Fibroblast of upper back skin (primary cell): ENCODE measurements at regions not wholly inside any gene's neighbourhood (a gene's known extent, or its start where the extent isn't known, plus 50 kb on each side); places are given as distances from the start of the nearest gene placed in this dataset.

Experiments used
- DNase-seq: peaks from one replicate; pipeline ENCODE4 v3.0.0-alpha.2; 2013

DNA sequence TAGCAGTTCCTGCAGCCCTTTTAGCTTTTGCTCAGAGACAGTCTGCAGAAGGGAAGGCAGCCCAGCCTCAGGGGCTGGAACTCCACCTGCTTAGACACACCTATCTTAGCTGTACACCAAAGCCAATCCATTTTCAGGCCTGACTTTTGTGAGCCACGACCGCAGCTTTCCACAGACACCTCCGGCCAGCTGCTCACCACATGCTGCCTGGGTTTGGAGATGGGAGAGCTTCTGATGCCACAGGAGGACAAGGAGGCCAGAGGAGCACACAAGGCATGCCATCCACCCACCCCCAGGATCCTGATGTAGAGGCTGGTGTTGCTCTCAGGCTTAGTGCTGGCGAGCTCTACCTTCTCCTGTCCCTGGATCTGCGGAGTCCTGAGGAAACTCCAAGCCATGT is 141.8 kb upstream of the NALF2 start:
- peak; percentile 37 for DNase-seq

DNA sequence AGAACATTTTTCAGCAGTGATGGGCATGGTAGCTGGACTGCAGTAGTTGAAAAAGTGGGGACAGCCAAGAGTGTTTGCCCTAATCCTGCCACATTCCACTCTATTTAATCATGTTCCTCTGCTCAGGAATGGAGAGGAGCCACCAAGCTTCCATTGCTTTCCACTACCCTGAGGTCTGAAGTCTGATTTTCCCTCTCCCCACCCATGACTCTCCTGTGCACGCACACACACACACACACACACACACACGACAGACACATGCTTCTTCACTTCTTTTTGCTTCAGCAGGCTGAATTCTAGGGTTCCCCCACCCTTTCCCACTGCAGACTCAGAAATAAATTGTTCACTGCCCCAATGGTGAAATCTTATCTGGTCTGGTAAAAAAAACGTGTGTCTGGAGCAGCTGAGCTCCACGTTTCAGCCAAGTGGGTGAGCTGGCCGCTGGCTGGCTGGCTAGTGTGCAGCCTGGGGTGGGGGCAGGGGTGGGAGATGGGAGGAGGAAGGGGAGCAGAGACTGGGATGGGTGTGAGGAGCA is 142.7 kb upstream of the NALF2 start:
- DNase-seq, result peak; percentile 79

DNA sequence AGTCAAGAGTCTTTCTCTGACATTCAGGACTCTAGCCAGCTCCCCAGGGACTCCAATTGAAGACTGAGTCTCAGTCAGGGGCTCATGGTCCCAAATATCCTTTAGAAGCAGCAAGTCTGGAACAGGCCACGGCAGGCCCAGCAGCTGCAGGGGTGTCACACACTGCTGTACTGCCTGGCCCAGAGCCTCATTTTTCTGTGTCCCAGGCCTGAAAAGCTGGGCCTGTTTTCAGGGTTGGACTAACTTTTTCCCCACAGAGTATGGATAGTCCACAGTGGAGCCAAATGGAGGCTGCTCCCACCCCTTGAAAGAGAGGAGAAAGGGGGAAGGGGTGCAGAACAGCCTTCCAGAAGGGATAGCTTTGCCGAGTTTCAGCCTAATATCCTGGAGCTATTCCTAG is 146.8 kb upstream of the NALF2 start:
- DNase-seq, result no peak

DNA sequence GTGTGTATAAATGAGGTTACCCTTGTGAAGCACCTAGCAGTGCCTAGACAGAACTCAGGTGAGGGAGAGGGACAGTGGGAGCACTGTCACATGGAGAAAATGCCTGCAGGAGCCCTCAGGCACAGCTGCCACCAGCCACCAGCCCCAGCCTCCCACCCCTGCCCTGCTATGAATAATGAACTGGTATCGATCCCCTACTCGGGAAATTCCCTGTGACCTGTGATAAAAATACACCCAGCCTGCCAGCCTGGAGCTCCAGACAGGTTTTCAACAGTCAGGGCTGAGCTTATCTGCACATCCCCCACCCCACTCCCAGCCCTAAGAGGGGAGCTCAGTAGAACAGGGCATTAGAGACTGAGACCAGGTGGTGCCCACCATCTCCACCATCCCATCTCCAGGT is 159.6 kb upstream of the PJA1 start:
- no peak for DNase-seq

DNA sequence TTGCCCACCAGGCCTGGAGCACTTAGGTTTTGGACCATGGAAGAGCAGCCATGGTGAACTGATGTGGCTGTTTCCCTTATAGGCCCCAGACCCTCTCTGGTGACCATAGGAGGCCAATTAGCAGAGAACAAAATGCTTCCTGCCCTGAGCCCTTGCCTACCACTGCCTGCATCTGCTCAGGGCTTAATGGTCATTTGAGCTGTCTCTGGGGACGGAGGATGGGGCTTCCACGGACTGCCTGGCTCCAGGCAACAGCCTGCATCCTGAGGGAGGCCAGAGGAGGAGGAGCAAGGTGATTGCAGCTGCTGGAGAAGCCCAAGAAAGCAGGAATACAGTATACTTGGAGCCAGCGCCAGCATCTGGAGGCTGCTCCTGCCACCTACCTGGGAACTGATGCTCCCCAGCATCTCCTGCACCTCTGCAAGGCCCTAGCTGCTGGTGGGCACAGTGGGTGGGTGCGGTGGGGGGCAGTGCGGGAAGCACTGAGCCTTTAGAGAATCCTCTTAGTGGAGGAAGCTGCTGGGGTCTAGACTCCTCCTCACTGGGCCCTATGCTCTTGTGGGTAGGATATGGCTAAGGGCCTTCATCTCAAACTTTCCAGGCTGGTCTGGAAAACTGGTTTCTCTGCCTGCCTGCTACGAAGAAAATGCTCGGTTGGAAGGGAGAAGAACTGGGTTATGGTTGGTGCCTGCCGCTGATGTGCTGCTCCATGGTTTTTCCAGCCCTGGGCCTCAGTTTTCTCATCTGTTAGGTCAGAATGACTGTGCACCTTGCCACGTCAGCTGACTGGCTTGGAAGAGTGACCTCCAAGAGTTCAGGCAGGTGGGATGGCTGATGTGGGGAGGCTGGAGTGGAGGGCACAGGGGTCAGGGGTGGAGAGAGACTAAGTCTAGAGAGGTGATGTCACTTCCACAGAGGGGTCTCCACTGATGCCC is 158.8 kb upstream of the PJA1 start:
- DNase-seq, result no peak

DNA sequence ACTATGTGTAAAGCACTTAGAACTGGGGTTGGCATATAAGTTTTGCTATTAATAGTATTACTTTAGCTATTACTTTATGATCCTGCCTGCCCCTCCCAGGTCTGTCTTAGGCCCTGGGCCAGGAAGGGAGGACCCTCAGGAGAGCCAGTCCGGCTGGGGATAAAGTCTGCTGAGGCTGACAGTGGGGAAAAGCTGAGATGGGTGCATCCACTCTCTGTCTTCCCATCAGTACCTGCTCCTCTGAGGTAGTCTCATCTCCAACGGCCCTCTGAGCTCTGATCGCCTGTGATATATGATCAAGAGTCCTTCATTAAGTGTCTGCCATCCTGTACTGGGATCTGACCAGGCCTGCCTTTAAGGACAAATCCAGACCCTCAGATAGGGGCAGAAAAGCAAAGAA is 156.5 kb upstream of the PJA1 start:
- no peak for DNase-seq

DNA sequence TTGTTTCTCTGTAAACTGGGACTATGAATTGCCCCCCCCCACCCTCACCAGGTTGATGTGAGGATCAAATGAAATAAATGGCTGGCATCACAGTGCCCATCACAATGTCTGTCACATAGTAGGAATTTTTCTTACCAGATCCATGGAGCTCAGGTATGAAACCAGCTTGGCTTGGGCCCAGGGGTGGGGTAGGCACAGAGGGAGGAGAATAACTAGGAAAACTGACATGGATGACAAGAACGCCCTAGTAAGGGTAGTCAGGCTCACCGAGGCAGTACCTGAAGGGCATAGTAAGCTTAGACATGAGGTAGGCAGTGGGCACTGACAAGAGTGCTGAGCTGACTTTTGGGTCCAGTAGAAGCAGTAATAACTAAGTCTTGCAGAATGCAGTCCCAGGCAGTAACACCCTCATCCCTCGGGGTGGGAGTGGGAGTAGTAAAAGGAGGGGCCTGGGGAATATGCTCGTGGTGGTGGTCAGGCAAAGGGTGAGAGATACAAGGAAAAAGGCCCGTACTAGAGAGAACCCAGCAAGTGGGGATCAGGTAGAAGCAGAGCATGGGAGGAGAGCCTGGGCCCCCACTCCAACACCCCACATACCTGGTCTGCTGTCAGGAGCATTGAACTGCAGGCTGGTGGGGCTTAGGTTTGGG is 155.9 kb upstream of the PJA1 start:
- DNase-seq, result no peak

DNA sequence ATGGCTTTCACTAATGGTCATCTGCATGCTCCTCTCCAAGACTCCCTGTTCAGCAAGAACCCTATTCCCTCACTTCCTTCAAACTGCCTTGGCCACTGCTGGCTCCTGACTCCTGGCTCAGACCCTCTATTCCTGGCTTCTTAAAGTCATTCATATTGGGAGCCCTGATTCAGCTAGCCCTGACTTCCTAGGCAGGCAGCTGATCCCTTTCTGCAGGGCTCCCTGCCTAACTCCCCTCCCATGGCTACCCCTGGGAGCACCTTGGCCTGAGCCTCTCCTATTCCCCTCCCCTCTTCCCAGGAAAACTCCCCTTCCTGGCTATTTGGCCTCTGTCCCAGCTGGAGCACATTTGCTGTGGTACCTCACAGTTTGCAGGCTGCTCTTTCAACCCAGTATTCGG is 154.9 kb upstream of the PJA1 start:
- DNase-seq, result no peak

DNA sequence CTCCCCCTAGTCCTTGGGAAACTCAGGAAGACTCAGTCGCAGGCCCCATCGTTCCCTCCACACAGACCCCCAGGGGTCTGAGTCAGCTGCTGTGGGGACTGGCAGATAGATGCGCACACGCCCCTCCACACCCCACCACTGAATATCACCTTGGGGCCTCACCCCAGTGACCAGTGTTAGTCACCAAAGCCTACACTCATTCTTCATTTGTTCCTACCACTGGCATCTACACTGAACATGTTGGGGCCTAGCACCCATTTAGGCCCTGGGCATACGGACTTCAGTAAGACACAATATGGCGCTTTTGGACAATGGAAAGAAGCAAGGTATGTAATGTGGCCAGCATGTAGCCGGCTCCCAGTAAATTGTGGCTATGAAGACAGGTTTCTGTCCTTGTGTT is 154.1 kb upstream of the PJA1 start:
- no peak for DNase-seq

DNA sequence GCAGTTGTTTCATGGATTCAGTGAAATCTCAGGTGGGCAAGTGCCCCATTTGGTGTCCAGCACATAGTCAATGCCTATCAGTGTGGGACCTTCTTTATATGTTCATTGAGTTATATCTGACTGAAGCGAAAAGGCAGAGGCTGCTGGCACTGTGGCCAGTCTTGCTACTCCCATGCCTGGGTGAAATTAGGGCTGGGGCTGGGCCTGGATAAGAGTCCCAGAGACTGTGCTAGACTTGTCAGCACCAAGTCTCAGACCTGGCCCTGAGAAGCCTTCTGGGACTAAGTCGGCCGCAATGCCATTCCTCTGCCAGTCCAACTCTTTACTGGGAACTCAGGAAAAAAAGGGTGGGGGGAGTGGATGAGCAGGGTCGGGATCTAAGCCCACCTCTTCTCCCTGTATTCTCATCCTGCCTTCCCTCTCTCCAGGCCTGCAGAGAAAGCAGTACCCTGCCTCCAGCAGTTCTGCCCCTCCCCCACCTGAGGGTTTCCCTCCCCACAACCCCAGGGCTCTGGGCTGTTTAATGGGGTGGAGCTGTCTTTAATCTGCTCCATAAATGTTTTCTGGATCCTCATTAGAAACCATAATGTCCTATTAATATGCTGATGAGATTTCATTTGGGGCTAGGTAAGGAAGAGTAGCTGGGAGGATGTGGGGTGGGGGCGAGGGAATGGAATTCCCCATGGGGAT is 153.5 kb upstream of the PJA1 start:
- no peak for DNase-seq

DNA sequence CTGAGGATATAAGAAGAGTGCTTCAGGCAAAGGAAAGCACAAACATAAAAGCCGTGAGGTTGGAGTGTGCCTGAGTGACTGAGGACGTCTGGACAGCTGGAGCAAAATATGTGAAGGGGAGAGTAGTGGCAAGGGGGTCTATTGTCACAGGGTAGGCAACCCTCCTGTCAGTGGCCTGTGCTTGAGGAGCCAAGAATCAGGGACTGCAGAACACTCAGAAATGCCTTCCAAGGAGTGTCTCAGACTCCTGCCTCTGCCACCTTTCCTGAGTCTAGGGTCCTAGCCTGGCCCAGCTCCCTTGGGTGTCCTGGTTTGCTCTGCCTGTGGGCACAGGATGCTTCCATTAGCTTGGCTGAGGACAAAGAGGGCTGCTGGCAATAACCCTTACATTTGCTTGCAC is 152.5 kb upstream of the PJA1 start:
- no peak for DNase-seq

DNA sequence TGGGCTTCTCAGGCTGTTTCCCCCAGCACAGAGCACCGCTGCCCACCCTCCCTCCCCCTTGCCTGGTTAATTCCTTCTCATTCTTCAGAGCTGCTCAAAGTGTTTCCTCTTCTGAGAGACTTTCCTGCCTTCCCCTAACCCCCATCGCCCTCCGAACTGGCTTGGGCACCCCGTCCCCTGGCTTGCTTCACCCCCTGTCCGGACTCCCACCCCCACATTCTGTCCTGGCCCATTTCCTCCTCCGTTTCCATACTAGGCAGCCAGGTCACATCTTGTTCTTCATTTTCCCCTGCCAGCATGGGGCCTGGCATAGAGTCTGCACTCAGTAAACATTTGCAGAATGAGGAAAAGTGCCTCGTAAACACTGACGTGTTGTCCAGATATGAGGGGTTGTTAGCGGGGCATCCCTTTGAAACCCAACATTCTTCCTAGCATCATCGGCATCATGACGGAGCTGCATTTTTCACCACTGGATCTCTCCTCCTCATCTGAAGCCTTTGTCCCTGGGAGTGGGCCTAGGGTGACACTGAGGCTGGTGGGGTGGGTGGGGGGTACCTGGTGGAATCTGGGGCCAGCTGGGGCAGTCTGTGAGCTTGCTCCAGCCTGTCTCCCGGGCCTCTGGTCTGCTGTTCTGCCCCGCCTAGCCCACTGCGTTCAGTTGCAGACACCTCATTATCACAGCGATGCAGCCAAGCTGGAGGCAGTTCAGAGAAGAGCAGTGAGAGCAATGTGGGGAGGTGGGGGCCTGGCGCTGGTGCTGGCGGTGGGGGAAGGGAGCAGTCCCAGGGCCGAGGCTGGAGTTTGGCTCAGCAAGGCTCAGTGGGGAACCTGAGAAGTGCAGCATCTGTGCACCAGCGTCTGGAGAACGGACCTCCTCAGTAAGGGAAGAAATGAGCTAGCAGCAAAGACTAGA is 149.4 kb upstream of the PJA1 start:
- DNase-seq, result no peak

DNA sequence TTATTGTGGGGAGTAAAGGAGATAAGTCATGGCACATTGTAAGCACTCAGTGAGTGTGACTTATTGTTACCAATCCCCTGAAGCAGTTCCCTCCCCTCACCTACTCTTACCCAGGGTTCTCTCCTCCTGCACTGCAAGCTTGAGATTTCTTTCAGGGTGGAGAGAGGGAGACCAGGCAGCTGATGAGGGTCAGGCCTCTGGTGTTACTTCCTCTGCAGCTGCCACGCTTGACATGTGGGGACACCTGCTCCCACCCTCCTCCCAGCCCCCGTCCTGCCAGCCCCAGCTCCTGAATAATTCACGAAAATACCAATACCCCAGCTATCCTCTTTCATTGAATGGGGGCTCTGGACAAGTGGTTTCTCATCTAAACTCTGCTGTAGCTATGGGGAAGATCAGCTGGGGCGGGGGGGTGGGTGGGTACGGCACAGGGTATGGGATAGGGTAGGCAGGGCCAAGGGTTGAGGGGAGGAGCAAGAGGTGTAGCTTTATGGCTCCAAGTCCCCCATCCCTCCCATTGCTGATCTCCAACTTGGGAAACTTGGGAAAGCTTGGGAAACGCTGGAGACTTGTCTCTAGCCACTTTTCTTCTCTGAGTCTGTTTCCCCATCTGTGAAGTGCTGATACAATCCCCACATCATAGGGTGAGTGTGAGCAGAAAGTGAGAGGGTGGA is 148.5 kb upstream of the PJA1 start:
- no peak for DNase-seq

DNA sequence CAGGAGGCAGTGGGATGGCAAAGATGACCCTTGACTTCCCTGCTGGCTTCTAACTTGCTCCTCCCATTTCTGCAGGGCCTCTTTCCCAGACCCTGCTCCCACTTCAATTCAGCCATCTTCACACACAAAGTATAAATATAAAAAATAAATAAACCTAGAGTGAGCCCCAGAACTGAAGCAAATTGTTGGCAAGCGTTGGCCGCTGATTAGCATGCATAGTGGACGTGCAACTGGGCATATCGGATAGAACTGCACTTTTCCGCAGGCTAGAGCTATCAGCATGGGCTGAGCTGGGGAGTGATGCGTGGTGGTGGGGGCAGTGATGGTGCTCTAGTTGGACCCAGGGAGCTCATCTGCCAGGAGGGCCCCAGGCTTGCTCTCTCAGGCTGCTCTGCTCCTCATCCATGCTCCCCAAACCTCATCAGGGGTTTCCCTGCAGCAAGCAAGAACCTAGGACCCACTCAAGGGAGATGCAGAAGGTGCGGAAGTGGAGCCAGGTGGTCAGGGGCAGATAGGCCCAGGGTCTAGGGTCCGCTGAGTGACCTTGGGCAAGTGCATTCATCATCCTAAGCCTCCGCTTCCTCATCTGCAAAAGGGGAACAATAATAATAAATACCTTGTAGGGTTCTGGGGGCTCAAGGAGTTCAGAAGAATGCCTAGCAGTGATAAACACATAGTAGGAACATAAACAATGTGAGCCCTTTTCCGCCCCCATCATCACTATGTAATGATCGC is 146.8 kb upstream of the PJA1 start:
- DNase-seq, result no peak

DNA sequence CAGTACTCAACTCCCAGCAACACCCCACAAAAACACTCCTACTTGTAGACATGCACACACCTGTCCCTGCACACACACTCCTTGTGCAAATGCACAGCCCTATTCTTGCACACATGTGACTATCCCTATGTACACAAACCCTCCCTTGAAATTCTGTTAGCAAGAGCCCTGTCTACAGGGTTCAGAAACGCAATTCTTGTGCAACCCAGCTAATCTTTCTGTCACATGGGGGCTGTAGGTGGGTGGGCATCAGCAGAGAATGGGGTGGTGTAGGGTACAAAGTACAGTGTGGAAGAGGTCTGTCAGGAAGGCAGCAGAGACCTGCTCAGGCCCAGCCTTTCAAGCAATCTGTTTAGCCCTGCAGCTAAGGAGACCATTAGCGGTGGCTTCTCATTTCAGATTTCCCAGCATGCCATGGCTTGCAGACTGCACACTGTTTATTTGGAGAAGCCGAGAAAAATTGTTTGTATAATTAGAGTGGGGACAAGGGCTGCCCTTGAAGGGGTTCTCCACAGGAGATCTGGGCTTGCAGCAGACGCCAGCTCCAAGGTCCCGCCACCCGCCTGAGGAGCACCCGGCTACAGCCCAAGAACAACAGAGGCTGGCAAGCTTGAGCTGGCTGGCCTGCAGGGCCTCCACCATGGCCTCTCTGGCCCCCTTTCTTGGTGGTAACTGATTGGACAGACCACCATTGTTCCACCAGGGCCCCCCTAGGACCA is 144.0 kb upstream of the PJA1 start:
- no peak for DNase-seq

DNA sequence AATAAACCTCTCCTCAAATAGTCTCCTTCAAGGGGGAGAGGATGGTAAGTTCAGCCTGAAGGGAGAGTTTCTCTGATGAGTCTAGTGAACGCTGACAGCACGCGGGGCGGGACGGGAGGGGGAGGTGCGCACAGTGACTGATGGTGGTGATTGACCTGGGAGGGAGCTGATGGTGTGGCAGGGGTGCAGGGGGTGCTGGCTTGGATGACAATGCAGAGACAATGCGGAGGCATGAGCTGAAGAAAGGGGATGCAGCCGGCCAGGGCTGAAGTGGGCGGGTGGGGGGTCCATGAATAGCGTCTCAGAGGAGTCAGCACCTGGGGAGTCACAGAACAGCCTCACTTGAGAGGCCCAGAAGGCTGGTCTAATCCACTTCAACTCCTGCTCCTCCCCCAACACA is 142.5 kb upstream of the PJA1 start:
- DNase-seq, result no peak

DNA sequence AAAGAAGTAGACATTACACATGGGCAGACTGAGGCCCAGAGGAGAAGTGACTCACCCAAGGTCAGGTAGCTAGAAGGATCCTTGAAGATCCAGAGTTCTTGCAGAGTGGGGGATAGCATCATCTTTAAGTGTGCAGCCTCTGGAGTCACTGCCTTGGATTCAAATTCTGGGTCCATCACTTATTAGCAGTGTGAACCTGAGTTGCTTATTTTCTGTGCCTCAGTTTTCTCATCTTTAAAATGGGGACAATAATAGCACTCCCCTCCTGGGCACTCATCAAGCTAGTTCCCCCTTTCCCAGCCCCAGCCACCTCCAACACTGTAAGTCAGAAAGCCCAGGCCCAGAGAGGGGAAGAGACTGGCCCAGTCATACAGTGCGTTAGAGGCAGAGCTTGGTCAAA is 141.8 kb upstream of the PJA1 start:
- no peak for DNase-seq

DNA sequence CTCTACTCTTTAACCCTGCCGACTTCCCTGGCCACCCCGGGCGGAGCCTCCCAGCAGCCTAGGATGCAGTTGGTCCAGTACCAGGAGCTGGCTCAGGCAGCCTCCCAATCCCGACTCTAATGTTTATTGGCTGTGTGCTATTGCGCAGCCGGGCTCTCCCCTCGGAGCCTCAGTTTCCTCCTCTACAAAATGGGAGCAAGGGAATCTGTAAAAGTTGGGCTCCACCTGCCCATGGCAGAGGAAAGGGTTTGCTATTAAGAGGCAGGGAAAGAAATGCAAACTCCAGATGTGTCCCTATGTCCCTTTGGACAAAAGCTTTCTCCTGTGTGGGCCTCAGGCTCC is 140.8 kb upstream of the PJA1 start:
- DNase-seq, result no peak

DNA sequence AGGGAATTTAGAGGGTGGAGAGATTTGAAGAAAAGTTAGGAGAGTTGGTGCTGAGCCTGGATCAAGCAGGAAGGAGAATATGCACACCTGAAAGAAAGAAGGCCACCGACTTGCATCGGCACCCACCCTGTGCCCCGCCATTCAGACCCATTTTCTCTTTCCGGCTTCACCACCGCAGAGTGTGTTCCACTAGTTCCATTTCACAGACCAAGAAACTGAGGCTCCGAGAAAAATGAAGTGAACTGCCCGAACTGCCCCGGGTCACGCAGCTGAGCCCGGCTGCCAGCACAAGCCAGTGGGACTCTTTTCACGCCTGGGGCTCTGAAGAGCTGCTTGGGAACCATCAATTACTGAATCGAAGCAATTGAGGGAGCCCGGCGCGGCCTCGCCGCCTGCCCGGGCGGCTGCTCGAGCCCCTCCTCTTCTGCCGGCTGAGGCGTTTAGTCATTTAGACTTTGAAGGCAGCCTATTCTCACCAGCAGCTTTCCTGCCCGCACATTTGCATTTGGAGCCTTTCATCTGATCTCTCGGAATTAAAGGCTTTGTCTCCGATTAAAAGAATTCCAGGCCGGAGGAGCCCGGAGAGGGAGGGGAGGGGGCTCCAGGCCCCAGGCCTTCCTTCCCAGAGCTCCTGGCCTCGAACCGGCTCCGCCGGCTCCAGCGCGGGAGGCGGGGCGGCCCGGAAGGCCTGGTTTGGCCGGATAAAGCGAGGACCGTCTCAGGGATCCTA is 140.2 kb upstream of the PJA1 start:
- DNase-seq, result no peak

DNA sequence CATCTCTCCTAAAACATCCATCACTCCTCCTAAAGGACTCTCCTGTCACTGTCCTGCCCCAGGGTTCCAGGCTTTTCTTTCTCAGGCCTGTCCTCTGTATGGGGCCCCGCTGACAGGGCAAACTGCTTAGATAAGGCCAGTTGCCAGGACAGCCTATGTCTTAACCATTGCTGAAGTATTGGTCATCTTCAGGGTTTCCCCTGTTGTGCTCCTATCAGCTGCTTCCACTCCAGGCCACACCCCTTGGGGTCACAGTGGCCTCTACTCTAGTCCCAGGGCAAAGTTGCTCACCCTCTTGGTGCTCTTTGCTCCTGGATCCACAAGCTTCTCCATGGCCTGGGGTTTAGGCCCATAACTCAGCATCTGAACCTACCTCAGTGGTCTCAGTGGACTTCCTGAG is 138.0 kb upstream of the PJA1 start:
- no peak for DNase-seq
